ENCODE measurements at regions not wholly inside any gene's neighbourhood (a gene's known extent, or its start where the extent isn't known, plus 50 kb on each side); places are given as distances from the start of the nearest gene placed in this dataset.

- TF ChIP-seq CTCF (conservative IDR thresholded peaks at IDR 0.05; ENCODE audit: low read depth, low read length) (no peak), RFX5 (IDR thresholded peaks at IDR 0.05; ENCODE audit: low read depth, low read length) (no peak), BHLHE40 (IDR thresholded peaks at IDR 0.05; ENCODE audit: low read depth, low read length) (no peak), SMC3 (IDR thresholded peaks at IDR 0.05; ENCODE audit: low read depth, low read length) (no peak), USF2 (IDR thresholded peaks at IDR 0.05; ENCODE audit: low read depth, low read length) (no peak), POLR2A (IDR thresholded peaks at IDR 0.05; ENCODE audit: low read depth, low read length) (no peak), RAD21 (IDR thresholded peaks at IDR 0.05; ENCODE audit: low read length) (no peak), RCOR1 (IDR thresholded peaks at IDR 0.05; ENCODE audit: insufficient replicate concordance, low read length) (no peak), NFE2L2 (IDR thresholded peaks at IDR 0.05; ENCODE audit: low read depth, low read length) (no peak), MXI1 (IDR thresholded peaks at IDR 0.05; ENCODE audit: borderline replicate concordance, low read depth, low read length) (no peak), ELK1 (IDR thresholded peaks at IDR 0.05; ENCODE audit: borderline replicate concordance, low read depth, low read length) (no peak), CEBPB (IDR thresholded peaks at IDR 0.05; ENCODE audit: low read depth, low read length) (no peak), MAZ (IDR thresholded peaks at IDR 0.05; ENCODE audit: borderline replicate concordance, low read depth, low read length) (no peak), MAFK (IDR thresholded peaks at IDR 0.05; ENCODE audit: low read depth, low read length) (no peak)
Observed at GRCh38 chr5:171712616-171713015, 73.0 kb upstream of the SMIM23 start.
